ENCODE measurements at regions not wholly inside any gene's neighbourhood (a gene's known extent, or its start where the extent isn't known, plus 50 kb on each side); places are given as distances from the start of the nearest gene placed in this dataset.

DNA sequence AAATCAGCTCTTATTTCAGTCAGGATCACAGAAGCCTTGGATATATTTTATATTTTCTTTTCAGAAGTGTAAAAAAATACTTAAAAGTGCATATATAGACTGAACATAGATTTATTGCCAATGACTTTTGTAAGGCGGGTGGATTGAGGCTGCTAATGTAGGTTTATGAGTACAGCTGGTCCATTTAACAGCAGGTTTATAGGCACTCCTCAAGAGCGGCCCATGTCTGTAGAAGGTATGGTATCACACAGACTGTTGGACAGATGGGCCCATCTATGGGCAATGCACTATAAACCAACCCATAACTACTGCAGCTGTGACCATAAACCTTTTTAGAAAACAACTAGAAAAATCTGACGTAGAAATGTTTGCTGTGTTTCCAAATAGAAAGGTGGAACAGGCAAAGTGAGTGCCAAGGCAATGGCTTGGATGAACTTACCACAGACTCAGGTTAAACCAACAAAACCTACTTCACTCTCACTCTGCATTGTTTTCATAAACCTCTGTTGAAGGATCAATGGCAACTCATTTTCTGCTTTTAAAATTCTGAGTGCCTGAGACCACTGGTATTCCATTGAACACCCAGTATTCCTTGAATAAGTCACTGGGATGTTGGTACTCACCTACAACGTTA, 170.6 kb upstream of the EYA4 start:
- H3K36me3 ChIP-seq (replicated peaks in 1 of 2; ENCODE audit: control insufficient read depth in 1 of 2, insufficient read depth in 2 of 2, low read length in 1 of 2): no peaks in the 10 kb centered on the region
- 66% methylated on average over 4 of the region's 4 CpGs for WGBS (ENCODE audit: low lambda C conversion rate)
- no peak overlapping the region for H3K27ac ChIP-seq (ENCODE audit: low read depth in 2 of 2, low read length in 1 of 2)
- no peak for DNase-seq
- H3K9me3 ChIP-seq: no peaks in the 10 kb centered on the region
- no peak overlapping the region for H3K9ac ChIP-seq
- H3K4me2 ChIP-seq: no peak overlapping the region
- no peaks in the 10 kb centered on the region for H3K4me1 ChIP-seq (ENCODE audit: control insufficient read depth in 1 of 2, insufficient read depth in 2 of 2, low read depth in 1 of 2, low read length in 1 of 2)
- CTCF ChIA-PET: interaction anchor here (1.0 kb wide), 1 partner anchor 30 kb away, joined by 3 read pairs; no protein-coding TSS in a partner anchor
- no peak for TF ChIP-seq TCF12 (IDR thresholded peaks at IDR 0.05)
- TF ChIP-seq SMC3 (IDR thresholded peaks at IDR 0.05; ENCODE audit: low read depth, low read length): no peak
- TF ChIP-seq POLR2AphosphoS5 (IDR thresholded peaks at IDR 0.05; ENCODE audit: low read depth, low read length): no peak
- no peak for TF ChIP-seq TEAD4 (IDR thresholded peaks at IDR 0.05; ENCODE audit: borderline replicate concordance, insufficient read depth)
- TF ChIP-seq EP300 (IDR thresholded peaks at IDR 0.05; ENCODE audit: borderline replicate concordance in 1 of 2, low read depth in 1 of 2, low read length in 1 of 2): no peak
- TF ChIP-seq, protein P1, sequence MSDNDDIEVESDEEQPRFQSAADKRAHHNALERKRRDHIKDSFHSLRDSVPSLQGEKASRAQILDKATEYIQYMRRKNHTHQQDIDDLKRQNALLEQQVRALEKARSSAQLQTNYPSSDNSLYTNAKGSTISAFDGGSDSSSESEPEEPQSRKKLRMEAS (IDR thresholded peaks at IDR 0.05; ENCODE audit: low read depth): no peak
- no peak for TF ChIP-seq RAD21 (IDR thresholded peaks at IDR 0.05; ENCODE audit: low read length)
- no peak for TF ChIP-seq NFIC (IDR thresholded peaks at IDR 0.05; ENCODE audit: borderline replicate concordance)
- TF ChIP-seq, protein P2, sequence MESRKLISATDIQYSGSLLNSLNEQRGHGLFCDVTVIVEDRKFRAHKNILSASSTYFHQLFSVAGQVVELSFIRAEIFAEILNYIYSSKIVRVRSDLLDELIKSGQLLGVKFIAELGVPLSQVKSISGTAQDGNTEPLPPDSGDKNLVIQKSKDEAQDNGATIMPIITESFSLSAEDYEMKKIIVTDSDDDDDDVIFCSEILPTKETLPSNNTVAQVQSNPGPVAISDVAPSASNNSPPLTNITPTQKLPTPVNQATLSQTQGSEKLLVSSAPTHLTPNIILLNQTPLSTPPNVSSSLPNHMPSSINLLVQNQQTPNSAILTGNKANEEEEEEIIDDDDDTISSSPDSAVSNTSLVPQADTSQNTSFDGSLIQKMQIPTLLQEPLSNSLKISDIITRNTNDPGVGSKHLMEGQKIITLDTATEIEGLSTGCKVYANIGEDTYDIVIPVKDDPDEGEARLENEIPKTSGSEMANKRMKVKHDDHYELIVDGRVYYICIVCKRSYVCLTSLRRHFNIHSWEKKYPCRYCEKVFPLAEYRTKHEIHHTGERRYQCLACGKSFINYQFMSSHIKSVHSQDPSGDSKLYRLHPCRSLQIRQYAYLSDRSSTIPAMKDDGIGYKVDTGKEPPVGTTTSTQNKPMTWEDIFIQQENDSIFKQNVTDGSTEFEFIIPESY (IDR thresholded peaks at IDR 0.05; ENCODE audit: borderline replicate concordance, low read depth): no peak
- H4K20me1 ChIP-seq (ENCODE audit: insufficient read depth): no peaks in the 10 kb centered on the region
- no peak overlapping the region for H2AFZ ChIP-seq (ENCODE audit: low read depth)
- no peak overlapping the region for H3K4me3 ChIP-seq (ENCODE audit: low read depth in 2 of 2, low read length in 1 of 2)
- no peaks in the 10 kb centered on the region for H3F3A ChIP-seq (replicated peaks; ENCODE audit: insufficient read depth)
- H3K27me3 ChIP-seq (ENCODE audit: insufficient read depth): no peaks in the 10 kb centered on the region
- POLR2A ChIA-PET: no interaction called here
- H3K79me2 ChIP-seq (ENCODE audit: insufficient read depth): no peaks in the 10 kb centered on the region
- H3K9me2 ChIP-seq: no peaks in the 10 kb centered on the region

DNA sequence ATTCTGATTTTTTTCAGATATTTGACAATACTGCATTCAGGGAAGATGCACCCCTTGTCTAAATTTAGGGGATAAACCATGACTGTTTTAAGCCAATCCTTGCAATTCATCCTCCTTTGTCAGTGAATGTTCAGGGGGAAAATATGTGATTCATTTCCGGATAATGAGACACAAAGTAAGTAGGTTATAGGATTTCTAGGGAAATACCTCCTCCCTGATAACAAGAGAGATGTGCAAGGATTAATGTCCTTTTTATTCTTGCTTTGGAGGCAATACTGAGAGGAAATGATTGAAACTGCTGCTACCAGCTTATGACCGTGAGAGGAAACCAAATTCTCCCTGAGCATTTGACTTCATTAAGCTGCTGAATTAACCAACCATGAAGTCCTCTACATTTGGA, 161.3 kb upstream of the EYA4 start:
- CTCF ChIA-PET: no interaction called here
- H3K27ac ChIP-seq (ENCODE audit: low read depth in 2 of 2, low read length in 1 of 2): no peak overlapping the region
- no peaks in the 10 kb centered on the region for H3K9me2 ChIP-seq
- no peak overlapping the region for H3K9ac ChIP-seq
- DNase-seq: no peak
- no peaks in the 10 kb centered on the region for H3K9me3 ChIP-seq
- H3F3A ChIP-seq (replicated peaks; ENCODE audit: insufficient read depth): peaks cover 3% of the 10 kb centered on the region
- no peaks in the 10 kb centered on the region for H3K36me3 ChIP-seq (replicated peaks in 1 of 2; ENCODE audit: control insufficient read depth in 1 of 2, insufficient read depth in 2 of 2, low read length in 1 of 2)
- no peak overlapping the region for H2AFZ ChIP-seq (ENCODE audit: low read depth)
- POLR2A ChIA-PET: no interaction called here
- H3K4me3 ChIP-seq (ENCODE audit: low read depth in 2 of 2, low read length in 1 of 2): no peak overlapping the region
- peaks cover 0 to 3% of the 10 kb centered on the region in 2 experiments; a peak in 2 of 4 replicates for H3K4me1 ChIP-seq (ENCODE audit: control insufficient read depth in 1 of 2, insufficient read depth in 2 of 2, low read depth in 1 of 2, low read length in 1 of 2)
- no peaks in the 10 kb centered on the region for H4K20me1 ChIP-seq (ENCODE audit: insufficient read depth)
- no peak for TF ChIP-seq ELF1 (IDR thresholded peaks at IDR 0.05)
- TF ChIP-seq YY1 (IDR thresholded peaks at IDR 0.05; ENCODE audit: low read depth): no peak
- no peaks in the 10 kb centered on the region for H3K27me3 ChIP-seq (ENCODE audit: insufficient read depth)
- 64% methylated on average over 2 of the region's 2 CpGs for WGBS (ENCODE audit: low lambda C conversion rate)
- H3K79me2 ChIP-seq (ENCODE audit: insufficient read depth): no peaks in the 10 kb centered on the region
- H3K4me2 ChIP-seq: no peak overlapping the region

Measured in SK-N-SH (cell line).